ENCODE measurements at regions not wholly inside any gene's neighbourhood (a gene's known extent, or its start where the extent isn't known, plus 50 kb on each side); places are given as distances from the start of the nearest gene placed in this dataset.

- no peak for TF ChIP-seq SRSF9 (IDR thresholded peaks at IDR 0.05; ENCODE audit: borderline replicate concordance, low read depth, low read length)
- peak; percentile 56; the same call in 1 of the 2 replicates for TF ChIP-seq HDAC2 (IDR thresholded peaks at IDR 0.05)
- peak; percentile 92 for TF ChIP-seq MEIS2 (IDR thresholded peaks at IDR 0.05; ENCODE audit: partially characterized antibody)
- peak; percentile 70 for TF ChIP-seq MEF2D (tag; conservative IDR thresholded peaks at IDR 0.05; ENCODE audit: low read depth)
- peak; percentile 78 for TF ChIP-seq FOXJ2 (tag; IDR thresholded peaks at IDR 0.05)
- TF ChIP-seq ZFP30 (CRISPR knock-in tag; IDR thresholded peaks at IDR 0.05; ENCODE audit: borderline replicate concordance), result no peak
- peak; percentile 98 for TF ChIP-seq C11orf30 (IDR thresholded peaks at IDR 0.05; ENCODE audit: low read depth)
- TF ChIP-seq ZNF830 (CRISPR knock-in tag; IDR thresholded peaks at IDR 0.05), result no peak
- peak; percentile 80 for TF ChIP-seq ZNF24 (IDR thresholded peaks at IDR 0.05)
- no peak for TF ChIP-seq ATF1 (CRISPR knock-in tag; IDR thresholded peaks at IDR 0.05)
- TF ChIP-seq ATF1 (tag; IDR thresholded peaks at IDR 0.05), result peak; percentile 52
- TF ChIP-seq, protein P1, sequence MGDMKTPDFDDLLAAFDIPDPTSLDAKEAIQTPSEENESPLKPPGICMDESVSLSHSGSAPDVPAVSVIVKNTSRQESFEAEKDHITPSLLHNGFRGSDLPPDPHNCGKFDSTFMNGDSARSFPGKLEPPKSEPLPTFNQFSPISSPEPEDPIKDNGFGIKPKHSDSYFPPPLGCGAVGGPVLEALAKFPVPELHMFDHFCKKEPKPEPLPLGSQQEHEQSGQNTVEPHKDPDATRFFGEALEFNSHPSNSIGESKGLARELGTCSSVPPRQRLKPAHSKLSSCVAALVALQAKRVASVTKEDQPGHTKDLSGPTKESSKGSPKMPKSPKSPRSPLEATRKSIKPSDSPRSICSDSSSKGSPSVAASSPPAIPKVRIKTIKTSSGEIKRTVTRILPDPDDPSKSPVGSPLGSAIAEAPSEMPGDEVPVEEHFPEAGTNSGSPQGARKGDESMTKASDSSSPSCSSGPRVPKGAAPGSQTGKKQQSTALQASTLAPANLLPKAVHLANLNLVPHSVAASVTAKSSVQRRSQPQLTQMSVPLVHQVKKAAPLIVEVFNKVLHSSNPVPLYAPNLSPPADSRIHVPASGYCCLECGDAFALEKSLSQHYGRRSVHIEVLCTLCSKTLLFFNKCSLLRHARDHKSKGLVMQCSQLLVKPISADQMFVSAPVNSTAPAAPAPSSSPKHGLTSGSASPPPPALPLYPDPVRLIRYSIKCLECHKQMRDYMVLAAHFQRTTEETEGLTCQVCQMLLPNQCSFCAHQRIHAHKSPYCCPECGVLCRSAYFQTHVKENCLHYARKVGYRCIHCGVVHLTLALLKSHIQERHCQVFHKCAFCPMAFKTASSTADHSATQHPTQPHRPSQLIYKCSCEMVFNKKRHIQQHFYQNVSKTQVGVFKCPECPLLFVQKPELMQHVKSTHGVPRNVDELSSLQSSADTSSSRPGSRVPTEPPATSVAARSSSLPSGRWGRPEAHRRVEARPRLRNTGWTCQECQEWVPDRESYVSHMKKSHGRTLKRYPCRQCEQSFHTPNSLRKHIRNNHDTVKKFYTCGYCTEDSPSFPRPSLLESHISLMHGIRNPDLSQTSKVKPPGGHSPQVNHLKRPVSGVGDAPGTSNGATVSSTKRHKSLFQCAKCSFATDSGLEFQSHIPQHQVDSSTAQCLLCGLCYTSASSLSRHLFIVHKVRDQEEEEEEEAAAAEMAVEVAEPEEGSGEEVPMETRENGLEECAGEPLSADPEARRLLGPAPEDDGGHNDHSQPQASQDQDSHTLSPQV (IDR thresholded peaks at IDR 0.05), result peak; percentile 76; the same call in 1 of the 2 replicates
- TF ChIP-seq NUFIP1 (IDR thresholded peaks at IDR 0.05; ENCODE audit: partially characterized antibody), result no peak
- TF ChIP-seq, protein P2, sequence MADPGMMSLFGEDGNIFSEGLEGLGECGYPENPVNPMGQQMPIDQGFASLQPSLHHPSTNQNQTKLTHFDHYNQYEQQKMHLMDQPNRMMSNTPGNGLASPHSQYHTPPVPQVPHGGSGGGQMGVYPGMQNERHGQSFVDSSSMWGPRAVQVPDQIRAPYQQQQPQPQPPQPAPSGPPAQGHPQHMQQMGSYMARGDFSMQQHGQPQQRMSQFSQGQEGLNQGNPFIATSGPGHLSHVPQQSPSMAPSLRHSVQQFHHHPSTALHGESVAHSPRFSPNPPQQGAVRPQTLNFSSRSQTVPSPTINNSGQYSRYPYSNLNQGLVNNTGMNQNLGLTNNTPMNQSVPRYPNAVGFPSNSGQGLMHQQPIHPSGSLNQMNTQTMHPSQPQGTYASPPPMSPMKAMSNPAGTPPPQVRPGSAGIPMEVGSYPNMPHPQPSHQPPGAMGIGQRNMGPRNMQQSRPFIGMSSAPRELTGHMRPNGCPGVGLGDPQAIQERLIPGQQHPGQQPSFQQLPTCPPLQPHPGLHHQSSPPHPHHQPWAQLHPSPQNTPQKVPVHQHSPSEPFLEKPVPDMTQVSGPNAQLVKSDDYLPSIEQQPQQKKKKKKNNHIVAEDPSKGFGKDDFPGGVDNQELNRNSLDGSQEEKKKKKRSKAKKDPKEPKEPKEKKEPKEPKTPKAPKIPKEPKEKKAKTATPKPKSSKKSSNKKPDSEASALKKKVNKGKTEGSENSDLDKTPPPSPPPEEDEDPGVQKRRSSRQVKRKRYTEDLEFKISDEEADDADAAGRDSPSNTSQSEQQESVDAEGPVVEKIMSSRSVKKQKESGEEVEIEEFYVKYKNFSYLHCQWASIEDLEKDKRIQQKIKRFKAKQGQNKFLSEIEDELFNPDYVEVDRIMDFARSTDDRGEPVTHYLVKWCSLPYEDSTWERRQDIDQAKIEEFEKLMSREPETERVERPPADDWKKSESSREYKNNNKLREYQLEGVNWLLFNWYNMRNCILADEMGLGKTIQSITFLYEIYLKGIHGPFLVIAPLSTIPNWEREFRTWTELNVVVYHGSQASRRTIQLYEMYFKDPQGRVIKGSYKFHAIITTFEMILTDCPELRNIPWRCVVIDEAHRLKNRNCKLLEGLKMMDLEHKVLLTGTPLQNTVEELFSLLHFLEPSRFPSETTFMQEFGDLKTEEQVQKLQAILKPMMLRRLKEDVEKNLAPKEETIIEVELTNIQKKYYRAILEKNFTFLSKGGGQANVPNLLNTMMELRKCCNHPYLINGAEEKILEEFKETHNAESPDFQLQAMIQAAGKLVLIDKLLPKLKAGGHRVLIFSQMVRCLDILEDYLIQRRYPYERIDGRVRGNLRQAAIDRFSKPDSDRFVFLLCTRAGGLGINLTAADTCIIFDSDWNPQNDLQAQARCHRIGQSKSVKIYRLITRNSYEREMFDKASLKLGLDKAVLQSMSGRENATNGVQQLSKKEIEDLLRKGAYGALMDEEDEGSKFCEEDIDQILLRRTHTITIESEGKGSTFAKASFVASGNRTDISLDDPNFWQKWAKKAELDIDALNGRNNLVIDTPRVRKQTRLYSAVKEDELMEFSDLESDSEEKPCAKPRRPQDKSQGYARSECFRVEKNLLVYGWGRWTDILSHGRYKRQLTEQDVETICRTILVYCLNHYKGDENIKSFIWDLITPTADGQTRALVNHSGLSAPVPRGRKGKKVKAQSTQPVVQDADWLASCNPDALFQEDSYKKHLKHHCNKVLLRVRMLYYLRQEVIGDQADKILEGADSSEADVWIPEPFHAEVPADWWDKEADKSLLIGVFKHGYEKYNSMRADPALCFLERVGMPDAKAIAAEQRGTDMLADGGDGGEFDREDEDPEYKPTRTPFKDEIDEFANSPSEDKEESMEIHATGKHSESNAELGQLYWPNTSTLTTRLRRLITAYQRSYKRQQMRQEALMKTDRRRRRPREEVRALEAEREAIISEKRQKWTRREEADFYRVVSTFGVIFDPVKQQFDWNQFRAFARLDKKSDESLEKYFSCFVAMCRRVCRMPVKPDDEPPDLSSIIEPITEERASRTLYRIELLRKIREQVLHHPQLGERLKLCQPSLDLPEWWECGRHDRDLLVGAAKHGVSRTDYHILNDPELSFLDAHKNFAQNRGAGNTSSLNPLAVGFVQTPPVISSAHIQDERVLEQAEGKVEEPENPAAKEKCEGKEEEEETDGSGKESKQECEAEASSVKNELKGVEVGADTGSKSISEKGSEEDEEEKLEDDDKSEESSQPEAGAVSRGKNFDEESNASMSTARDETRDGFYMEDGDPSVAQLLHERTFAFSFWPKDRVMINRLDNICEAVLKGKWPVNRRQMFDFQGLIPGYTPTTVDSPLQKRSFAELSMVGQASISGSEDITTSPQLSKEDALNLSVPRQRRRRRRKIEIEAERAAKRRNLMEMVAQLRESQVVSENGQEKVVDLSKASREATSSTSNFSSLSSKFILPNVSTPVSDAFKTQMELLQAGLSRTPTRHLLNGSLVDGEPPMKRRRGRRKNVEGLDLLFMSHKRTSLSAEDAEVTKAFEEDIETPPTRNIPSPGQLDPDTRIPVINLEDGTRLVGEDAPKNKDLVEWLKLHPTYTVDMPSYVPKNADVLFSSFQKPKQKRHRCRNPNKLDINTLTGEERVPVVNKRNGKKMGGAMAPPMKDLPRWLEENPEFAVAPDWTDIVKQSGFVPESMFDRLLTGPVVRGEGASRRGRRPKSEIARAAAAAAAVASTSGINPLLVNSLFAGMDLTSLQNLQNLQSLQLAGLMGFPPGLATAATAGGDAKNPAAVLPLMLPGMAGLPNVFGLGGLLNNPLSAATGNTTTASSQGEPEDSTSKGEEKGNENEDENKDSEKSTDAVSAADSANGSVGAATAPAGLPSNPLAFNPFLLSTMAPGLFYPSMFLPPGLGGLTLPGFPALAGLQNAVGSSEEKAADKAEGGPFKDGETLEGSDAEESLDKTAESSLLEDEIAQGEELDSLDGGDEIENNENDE (IDR thresholded peaks at IDR 0.05; ENCODE audit: low read depth, low read length), result no peak
- TF ChIP-seq U2AF2 (optimal IDR thresholded peaks at IDR 0.05; ENCODE audit: low read depth, low read length), result no peak
These were observed 193.7 kb upstream of the FOXN2 start (continued) for GRCh38 chr2:48120759-48121242.

All from K562 (cell line).